ENCODE measurements at regions not wholly inside any gene's neighbourhood (a gene's known extent, or its start where the extent isn't known, plus 50 kb on each side); places are given as distances from the start of the nearest gene placed in this dataset.
"Not testable (repeated sequence)": the region's sequence is repeated elsewhere in the genome, so short reads cannot be mapped to it uniquely, and the experiment has no call there.

DNA sequence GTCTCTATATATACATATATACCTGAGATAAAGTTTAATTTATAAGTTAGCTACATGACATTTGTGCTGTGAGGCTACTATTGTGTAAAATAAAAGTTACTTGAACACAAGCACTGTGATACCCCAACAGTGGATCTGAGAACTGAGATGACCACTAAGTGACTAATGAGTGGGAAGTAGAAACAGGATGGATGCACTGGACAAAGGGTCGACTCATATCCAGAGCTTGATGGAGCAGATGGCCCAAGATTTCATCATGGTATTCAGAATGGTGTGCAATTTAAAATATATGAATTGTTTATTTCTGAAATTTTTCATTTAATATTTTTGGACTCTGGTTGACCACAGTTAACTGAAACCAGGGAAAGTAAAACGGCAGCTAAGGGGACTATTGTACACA lies 908.6 kb upstream of the MDGA2 start:
- no peak for DNase-seq (ENCODE audit: low read depth in 2 of 2)

DNA sequence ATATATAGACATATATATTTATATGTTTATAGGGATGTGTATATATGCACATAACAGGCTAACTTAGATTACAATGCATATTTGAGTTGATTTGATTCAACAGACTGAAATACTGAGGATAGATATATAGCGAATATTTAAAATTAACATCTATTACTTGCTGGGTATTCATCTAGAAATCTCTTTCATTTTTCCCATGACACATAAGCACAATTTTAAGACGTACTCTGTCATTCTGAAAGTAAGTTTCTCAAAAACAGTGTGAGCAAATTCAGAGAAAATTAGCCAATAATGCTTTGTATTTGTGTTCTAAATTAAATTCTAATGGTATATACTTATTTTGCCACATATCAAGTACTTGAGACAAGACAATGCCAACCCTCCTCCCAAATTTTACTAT lies 907.5 kb upstream of the MDGA2 start:
- no peak for DNase-seq (ENCODE audit: low read depth in 2 of 2)

DNA sequence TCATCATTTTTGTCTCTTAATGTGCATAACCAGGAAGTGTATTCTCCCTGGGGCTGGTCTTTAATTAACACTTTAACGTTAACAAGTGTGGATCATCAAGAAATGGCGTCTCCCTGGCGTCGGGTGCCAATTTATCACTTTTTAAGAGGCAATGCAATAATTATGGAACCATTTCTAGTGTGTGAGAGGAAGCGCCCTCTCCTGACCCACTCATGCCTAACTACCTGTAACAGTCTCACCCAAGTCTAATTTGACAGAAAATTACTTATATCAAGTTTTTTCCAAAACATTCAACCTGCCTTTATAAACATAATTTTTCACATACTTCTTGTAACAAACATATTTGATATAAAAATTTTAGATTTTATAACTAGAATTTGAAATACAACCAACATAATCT lies 905.3 kb upstream of the MDGA2 start:
- no peak for DNase-seq (ENCODE audit: low read depth in 2 of 2)

DNA sequence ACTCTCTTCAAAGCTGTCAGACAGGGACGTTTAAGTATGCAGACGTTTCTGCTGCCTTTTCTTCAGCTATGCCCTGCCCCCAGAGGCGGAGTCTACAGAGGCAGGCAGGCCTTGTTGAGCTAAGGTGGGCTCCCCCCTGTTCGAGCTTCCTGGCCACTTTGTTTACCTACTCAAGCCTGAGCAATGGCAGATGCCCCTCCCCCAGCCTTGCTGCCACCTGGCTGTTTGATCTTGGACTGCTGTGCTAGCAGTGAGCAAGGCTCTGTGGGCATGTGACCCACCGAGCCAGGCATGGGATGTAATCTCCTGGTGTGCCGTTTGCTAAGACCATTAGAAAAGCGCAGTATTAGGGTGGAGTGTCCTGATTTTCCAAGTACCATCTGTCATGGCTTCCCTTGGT lies 900.4 kb upstream of the MDGA2 start:
- no peak for DNase-seq (ENCODE audit: low read depth in 2 of 2)

DNA sequence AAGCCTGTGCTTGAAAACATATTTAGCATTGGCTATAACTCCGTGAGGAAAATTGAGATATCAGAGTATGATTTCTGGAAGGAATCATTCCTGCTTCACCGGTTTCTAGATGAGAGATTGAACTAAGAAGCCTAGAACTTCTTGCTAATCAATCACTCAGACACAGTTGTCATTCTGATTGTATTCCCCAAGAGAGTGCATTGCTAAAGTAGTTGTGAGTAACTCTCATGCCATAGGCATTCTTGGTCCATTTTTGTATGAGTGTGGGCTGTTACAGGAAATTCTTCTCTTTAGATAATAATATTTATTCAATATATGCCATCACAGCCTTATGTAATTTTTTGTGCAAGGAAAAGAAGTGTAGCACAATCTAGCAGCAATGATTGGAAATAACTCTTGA lies 893.3 kb upstream of the MDGA2 start:
- DNase-seq (ENCODE audit: low read depth in 2 of 2): no peak

DNA sequence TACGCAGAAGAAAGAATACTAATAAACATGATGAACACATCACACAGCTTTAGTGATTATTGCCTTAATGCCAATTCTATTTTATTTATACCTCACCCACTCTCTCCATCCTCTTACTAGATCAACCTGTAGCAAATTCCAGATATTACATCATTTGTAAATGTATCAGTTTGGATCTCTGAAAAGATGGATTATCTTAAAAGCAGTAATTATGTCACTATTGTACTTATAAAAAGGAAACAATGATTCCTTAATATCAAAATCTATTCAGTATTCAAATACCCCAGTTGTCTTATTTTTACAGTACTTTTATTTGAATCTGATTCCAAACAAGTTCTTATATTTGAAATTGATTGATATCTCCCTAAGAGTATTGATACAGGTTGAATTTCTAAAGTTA lies 892.8 kb upstream of the MDGA2 start:
- DNase-seq (ENCODE audit: low read depth in 2 of 2): no peak

DNA sequence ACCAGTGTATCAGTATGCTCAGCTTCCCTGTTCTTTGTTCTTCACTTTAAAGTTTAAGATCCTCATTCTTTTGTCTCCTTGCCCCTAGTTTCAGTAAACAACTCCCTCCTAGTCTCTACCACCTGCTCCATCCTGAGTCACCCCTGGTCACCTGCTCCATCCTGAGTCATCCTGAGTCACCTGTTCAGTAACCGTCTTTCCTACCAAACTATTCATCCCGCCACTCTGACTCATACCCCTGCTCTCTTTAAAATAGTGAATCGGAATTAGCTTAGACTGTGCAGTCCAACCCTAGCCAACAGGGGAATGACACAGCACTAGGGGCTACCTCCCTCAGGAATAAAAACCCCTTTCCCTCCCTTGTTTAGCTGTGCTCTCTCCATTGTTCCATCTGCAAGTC lies 888.1 kb upstream of the MDGA2 start:
- DNase-seq (ENCODE audit: low read depth in 2 of 2): no peak

DNA sequence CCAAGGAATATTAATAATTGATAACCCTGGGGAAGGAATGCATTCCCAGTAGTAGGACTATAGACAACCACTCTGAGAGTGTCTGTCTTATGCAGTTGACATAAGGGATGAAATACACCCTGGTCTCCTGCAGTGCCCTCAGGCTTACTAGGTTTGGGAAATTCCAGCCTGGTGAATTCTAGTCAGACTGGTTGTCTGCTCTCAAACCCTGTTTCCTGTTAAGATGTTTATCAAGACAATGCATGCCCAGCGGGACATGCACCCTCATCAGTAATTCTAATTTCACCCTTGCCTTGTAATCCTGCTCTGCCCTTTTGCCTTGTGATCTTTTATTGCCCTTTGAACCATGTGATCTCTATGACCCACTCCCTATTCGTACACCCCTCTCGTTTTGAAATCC lies 886.0 kb upstream of the MDGA2 start:
- not testable (repeated sequence) for DNase-seq (ENCODE audit: low read depth in 2 of 2)

DNA sequence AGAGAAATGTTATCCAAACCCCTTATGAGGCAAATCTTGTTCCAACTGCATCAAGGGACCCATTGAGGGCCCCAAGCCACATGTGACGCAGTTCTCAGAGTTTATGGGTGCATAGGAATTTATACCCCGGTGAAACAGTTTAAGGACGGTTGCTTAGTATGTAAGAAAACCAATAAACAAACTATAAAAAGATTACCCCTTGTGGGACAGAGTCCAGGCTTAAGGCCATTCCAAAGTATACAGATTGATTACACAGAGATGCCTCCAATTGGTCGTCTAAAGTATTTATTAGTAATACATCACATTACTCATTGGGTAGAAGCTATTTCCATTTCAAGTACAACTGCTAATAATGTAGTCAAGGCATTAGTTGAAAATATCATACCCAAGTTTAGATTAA lies 885.0 kb upstream of the MDGA2 start:
- no peak for DNase-seq (ENCODE audit: low read depth in 2 of 2)

DNA sequence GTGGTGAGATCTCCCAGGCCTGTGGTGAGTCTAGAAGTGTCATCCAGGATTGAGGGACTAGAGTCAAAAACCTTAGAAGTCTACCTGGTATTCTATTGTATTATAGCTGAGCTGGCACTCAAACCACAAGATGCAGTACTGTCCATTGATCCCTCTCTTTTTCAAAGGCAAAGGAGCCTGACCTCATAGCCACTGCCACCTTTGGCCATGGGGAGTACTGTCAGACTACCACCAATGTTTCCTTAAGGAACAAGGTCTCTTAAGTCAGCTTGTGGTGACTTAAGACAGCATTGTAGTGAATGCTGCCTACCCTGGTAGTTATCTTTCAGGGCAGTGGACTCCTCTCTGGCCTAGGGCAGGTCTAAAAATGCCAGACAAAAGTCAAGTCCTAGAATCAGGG lies 878.0 kb upstream of the MDGA2 start:
- no peak for DNase-seq (ENCODE audit: low read depth in 2 of 2)

DNA sequence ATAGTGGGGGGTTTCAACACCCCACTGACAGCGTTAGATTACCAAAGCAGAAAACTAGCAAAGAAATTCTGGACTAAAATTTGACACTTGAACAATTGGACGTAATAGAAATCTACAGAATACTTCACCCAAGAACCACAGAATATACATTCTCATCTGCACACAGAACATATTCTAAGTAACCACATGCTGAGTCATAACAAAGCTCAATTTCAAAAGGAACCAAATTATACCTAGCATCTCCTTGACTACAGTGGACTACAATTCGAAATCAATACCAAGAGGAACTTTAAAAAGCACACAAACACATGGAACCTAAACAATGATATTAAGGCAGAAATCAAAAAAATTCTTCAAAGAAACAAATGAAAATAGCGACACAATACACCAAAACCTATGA lies 871.6 kb upstream of the MDGA2 start:
- no peak for DNase-seq (ENCODE audit: low read depth in 2 of 2)

DNA sequence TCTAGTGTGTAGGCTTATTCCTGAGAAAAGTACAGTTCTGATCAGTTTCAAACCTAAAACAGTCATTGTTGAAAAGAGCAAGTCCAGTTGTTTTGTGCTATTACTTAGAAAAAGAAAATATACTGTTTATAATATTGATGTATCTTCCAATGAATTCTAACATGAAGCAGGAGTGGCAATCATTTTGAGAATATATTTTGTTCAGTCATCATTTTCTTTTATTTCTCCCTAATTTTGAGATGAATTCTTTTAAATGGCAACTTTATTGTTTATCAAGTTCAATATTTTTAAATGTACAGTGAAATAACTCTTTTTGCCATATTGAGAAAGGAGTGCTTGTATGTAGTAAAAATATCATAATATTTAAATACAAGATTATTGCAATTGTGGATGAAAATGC lies 862.2 kb upstream of the MDGA2 start:
- DNase-seq (ENCODE audit: low read depth in 2 of 2): no peak

DNA sequence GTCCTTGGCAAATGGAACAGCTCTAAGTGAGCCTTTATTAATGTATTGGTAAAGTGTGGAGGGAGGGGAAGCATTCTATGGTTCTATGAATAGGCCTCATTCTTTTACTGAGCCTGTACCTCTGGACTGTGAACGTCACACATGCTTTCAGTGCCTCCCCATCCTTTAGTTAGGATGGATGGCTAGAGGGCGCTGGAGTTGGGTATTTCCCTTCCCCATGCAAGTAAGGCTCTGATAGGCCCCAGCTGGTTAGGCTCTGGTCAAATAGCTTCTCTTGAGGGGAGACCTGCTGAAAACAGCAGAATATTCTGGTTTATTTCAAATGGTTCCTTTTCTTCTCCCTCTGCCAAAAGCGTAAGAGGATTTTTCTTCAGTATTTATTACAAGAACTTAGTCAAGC lies 860.9 kb upstream of the MDGA2 start:
- no peak for DNase-seq (ENCODE audit: low read depth in 2 of 2)

DNA sequence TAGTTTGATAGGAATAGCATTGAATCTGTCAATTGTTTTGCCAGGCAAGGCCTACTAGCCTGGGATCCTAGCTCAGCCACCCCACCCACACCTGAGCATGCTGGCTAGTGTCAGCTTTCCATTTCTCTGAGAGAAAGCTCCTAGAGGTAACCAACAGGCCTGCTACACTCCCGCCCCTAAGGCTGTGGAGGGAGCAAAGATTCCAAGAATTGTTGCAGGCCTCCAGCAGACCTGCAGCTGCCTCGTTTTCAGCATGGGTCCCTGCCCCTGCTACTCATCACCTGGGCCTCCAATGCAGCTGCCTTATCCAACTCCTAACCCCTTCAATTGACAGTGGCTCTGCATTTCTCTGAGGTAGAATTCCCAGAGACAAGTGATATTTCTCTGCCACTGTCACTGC lies 852.4 kb upstream of the MDGA2 start:
- DNase-seq (ENCODE audit: low read depth in 2 of 2): no peak

DNA sequence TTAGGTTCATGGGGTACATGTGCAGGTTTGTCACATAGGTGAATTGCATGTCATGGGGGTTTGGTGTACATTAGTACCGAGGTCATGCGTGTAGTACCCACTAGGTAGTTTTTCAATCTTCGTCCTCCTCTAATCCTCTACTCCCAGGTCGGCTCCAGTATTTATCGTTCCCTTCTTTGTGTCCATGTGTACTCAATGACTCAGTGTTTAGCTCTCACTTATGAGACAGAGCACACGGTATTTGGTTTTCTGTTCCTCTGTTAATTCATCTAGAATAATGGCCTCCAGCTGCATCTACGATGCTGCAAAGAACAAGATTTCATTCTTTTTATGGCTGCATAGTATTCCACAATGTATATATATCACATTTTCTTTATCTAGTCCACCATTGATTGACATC lies 850.9 kb upstream of the MDGA2 start:
- no peak for DNase-seq (ENCODE audit: low read depth in 2 of 2)

DNA sequence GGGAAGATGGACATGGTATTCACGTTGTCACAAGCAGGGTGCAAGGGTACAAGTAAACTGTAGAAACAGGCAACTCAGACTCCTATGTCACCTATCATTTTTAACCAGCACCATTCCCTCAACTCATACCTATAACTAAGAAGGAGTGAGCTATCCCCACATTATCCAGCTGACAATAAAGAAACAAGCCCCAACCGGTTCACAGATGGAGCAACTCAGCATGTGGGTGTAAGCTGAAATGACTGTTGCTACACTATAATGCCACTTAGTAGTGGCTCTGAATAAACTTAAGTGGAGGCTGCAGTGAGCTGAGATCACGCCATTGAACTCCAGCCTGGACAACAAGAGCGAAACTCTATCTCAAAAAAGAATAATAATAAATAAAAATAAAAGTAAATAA lies 829.5 kb upstream of the MDGA2 start:
- DNase-seq (ENCODE audit: low read depth in 2 of 2): no peak

DNA sequence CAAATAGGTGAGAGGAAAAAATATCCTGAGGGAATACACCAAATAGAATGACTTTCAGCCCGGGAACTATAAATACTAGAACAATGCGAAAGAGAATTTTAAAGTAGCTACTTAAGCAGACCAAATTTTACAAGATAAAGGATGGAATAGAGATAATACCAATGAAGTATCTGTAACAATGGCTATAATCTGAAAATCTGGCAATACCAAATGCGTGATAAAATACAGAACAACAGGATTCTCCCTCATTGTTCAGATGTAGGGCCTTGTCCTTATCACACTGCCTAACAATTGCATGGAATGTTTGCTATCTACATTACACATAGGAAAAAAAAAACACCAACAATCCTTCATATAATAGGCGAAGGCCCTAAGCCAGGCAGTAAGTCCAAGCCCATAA lies 815.4 kb upstream of the MDGA2 start:
- no peak for DNase-seq (ENCODE audit: low read depth in 2 of 2)

DNA sequence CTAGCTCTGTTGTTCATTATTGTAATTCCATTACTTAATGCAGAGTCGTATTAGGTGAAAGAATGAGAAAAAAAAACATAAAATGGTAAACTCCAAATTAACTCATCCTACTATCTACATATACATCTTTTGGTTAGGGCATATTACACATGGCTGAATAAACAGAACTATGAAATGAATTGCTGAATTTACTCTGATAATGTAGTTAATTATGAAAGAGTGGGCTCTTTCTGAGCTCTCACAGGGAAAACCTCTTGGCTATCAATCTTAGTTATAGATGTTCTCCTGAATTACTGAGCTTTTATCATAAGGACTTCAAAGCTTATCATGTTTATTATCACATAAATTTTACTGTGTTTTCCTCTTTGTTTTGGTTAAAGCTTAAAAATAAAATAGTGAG lies 798.5 kb upstream of the MDGA2 start:
- DNase-seq (ENCODE audit: low read depth in 2 of 2): no peak

DNA sequence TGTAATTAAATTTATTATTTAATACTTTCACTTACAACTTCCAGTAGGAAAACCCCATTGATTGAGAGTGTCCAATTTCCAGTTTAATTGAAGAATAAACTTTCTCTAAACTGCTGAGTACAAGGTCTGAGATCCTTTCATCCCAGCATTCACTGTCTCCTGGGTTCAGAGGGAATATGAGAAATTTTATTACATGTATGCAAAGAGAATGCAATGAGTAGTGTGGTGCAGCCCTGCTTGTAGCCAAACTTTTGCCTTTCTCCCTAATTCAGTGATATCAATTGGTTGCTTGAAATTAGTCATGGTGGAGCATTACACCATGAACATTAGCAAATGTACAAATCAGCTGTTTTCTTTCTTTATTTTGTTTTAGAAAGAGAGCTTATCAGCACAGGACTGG lies 780.6 kb upstream of the MDGA2 start:
- no peak for DNase-seq (ENCODE audit: low read depth in 2 of 2)

DNA sequence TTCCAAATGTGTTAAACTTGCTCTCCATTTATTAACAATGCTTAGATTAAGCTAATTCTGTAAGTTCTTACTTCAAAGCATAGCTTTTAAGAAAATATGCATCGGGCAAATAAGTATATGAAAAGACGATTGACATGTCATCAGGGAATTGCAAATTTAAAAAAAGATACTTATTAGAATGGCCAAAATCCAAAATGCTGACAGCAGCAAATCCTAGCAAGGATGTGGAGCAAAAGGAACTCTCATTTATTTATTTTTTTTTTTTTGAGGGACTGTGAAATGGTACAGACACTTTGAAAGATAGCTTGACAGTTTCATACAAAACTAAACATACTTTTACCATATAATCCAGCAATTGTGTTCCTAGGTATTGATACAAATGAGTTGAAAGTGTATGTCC lies 779.5 kb upstream of the MDGA2 start:
- no peak for DNase-seq (ENCODE audit: low read depth in 2 of 2)

DNA sequence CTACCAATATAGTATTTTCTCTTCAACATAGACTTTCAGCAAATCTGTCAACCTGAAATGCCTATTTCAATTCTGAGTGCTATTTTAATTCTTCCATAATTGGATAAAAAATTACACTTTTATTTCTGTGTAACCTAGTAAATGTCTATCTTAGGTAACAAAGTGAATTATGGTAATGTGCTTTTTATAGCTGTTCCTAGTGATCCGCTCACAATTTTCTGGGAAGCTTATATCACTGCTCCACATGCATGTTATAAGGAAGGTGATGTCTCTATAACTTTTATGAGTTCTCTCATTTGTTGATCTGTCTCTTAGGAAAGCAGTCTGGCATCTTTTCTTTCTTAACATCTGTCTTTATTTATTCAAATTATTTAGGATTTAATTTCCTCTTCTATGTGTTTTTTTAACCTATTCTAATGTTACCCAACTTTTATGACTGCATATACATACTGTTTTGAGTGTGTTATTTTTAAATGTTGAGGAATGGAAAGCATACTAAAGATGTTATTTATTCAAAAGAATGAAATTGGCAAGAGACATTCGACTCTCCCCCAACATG lies 777.1 kb upstream of the MDGA2 start:
- DNase-seq (ENCODE audit: low read depth in 2 of 2): no peak

DNA sequence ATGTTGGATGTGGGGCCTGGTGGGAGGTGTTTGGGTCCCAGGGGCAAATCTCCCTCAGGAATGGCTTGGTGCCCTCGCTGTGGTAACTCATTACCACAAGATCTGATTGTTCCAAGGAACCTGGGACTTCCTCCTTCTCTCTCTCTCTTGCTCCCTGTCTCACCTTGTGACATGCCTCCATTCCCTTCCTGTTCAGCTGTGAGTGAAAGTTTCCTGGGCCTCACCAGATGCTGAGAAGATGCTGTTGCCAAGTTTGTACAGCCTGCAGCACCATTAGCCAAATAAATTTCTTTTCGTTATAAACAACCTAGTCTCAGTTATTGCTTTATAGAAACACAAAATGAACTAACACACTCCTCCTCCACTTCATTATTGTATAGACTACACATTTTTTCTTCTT lies 759.8 kb upstream of the MDGA2 start:
- no peak for DNase-seq (ENCODE audit: low read depth in 2 of 2)

DNA sequence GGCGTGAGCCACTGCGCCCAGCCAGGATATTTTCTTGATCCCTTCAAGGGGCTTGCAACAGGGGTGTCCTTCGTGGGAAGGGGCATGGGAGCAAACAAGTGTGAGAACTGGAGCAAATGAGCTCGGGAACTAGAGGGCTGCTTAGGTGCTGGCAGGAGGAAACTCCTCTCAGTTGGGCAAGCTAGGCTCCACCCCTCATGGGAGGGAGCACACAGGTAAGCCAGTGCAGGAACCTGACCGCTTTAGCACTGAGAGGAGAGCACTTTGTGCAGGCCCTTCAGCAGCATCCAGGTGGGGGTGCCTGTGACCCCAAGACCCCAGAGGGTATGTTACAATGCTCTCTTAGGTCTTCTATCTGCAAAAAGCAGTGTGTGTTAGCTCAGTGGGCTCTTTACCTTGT lies 755.4 kb upstream of the MDGA2 start:
- DNase-seq (ENCODE audit: low read depth in 2 of 2): no peak

DNA sequence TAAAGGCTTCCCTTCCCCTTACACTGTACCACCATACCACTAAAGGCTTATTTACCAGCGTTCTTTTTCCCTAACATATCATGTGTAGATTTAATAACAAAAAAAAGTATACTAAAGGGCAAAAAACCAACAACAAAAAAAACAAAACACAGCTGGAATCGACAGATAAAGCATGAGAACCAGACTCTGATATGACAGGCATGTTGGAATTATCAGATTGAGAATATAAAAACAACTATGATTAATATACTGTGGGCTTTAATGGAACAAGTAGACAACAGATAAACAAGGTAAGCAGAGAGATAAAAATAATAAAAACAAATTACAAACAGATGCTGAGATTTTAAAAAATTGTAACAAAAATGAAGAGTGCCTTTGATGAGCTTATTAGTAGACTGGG lies 754.1 kb upstream of the MDGA2 start:
- DNase-seq (ENCODE audit: low read depth in 2 of 2): no peak

Measured in stimulated activated CD4-positive, alpha-beta T cell treated with anti-CD3 and anti-CD28 coated beads, Interleukin-1b, Interleukin-23, amount 100 ng/mL, for 4 hours (primary cell).